ENCODE measurements at regions not wholly inside any gene's neighbourhood (a gene's known extent, or its start where the extent isn't known, plus 50 kb on each side); places are given as distances from the start of the nearest gene placed in this dataset.
A peak's percentile ranks its signal among the peaks of the same experiment; 100 is the strongest.

- no peak overlapping the region for H3K27ac ChIP-seq
- H3K9me3 ChIP-seq = peaks cover 3% of the 10 kb centered on the region; the same call in 2 of the 3 replicates
- ChIA-PET POLR2A (no interaction called here), CTCF (interaction anchor here (1.1 kb wide), 1 partner anchor 9 kb away, joined by 4 read pairs; no protein-coding TSS in a partner anchor)
- TF ChIP-seq BHLHE40 (IDR thresholded peaks at IDR 0.05; ENCODE audit: low read depth, low read length) (no peak), HOXB13 (CRISPR knock-in tag; IDR thresholded peaks at IDR 0.05; ENCODE audit: low read depth) (no peak), EP300 (IDR thresholded peaks at IDR 0.05) (no peak), MAFK (IDR thresholded peaks at IDR 0.05; ENCODE audit: partially characterized antibody) (no peak), ZFP36 (IDR thresholded peaks at IDR 0.05; ENCODE audit: borderline replicate concordance, partially characterized antibody) (no peak), JUNB (IDR thresholded peaks at IDR 0.05) (no peak), RCOR1 (IDR thresholded peaks at IDR 0.05; ENCODE audit: low read depth, low read length) (no peak), HDAC2 (IDR thresholded peaks at IDR 0.05) (no peak), NFE2L2 (conservative IDR thresholded peaks at IDR 0.05; ENCODE audit: low read length) (no peak), CTCF (IDR thresholded peaks at IDR 0.05) (no peak)
- no peak overlapping the region for H3K4me3 ChIP-seq
- ATAC-seq (no peak), FAIRE-seq (no peak), DNase-seq (ENCODE audit: low read depth in 1 of 2, low spot score in 1 of 2) (no peak)
- WGBS (ENCODE audit: missing lambda C conversion rate) = 16% methylated on average over 8 of the region's 8 CpGs
- H3K4me1 ChIP-seq = no peaks in the 10 kb centered on the region
- no peak overlapping the region for H3K4me2 ChIP-seq
Measured at GRCh38 chr19:29324291-29324680, 111.3 kb upstream of the UQCRFS1 start.

GRCh38 chr19:29324717-29325116 is 111.8 kb upstream of the UQCRFS1 start:
- H3K27ac ChIP-seq = no peak overlapping the region
- CTCF ChIA-PET = interaction anchor here (1.1 kb wide), 1 partner anchor 23 kb away, joined by 3 read pairs; no protein-coding TSS in a partner anchor
- no peak overlapping the region for H3K4me2 ChIP-seq
- POLR2A ChIA-PET = no interaction called here
- H3K9me3 ChIP-seq = peaks cover 6% of the 10 kb centered on the region
- FAIRE-seq (no peak), ATAC-seq (no peak), DNase-seq (ENCODE audit: low read depth in 1 of 2, low spot score in 1 of 2) (no peak)
- TF ChIP-seq PHF8 (IDR thresholded peaks at IDR 0.05; ENCODE audit: borderline replicate concordance, low read depth) (no peak), HOXB13 (CRISPR knock-in tag; IDR thresholded peaks at IDR 0.05; ENCODE audit: low read depth) (no peak), KDM5A (IDR thresholded peaks at IDR 0.05) (no peak), FOXS1 (CRISPR knock-in tag; IDR thresholded peaks at IDR 0.05) (no peak)
- TF ChIP-seq, protein P1, sequence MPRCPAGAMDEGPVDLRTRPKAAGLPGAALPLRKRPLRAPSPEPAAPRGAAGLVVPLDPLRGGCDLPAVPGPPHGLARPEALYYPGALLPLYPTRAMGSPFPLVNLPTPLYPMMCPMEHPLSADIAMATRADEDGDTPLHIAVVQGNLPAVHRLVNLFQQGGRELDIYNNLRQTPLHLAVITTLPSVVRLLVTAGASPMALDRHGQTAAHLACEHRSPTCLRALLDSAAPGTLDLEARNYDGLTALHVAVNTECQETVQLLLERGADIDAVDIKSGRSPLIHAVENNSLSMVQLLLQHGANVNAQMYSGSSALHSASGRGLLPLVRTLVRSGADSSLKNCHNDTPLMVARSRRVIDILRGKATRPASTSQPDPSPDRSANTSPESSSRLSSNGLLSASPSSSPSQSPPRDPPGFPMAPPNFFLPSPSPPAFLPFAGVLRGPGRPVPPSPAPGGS (IDR thresholded peaks at IDR 0.05) = no peak
- 11% methylated on average over 6 of the region's 6 CpGs for WGBS (ENCODE audit: missing lambda C conversion rate)
- H3K4me3 ChIP-seq = no peak overlapping the region
- no peaks in the 10 kb centered on the region for H3K4me1 ChIP-seq

DNA sequence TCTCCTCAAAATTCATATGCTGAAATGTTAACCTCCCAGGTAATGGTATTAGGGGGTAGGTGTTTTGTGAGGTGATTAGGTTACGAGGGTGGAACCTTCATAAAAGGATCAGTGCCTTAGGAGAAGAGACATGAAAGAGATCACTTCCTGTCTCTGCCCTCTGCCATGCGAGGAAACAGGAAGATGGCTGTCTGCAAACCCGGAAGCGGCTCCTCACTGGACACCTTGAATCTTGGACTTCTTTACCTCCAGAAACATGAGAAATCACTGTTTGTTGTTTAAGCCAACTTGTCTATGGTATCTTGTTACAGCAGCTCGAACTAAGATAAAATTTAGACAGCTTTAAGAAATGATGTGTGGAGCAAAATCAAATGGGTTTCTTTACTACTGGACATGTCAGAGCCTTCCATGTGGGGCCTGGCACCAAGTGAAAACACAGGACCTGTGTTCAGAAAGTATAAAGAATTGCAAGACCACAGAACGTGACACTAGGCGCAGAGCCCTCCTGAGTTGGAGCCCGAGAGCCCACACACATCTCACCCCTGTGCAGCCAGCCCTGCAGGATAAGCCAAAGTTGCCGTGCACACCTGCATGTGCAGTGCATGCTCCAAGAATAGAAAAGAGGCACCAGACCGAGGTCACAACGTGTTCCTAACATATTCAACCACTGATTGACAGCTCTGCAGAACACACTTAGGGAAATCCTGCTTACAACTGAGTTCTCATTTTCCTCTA is 112.5 kb upstream of the UQCRFS1 start:
- ChIA-PET CTCF (interaction anchor here (1.1 to 2.0 kb wide), 2 partner anchors 16 to 24 kb away, joined by 3 to 4 read pairs; no protein-coding TSS in a partner anchor), POLR2A (no interaction called here)
- no peak for ATAC-seq

GRCh38 chr19:29326351-29326750 is 113.4 kb upstream of the UQCRFS1 start:
- FAIRE-seq (no peak), DNase-seq (ENCODE audit: low read depth in 1 of 2, low spot score in 1 of 2) (no peak), ATAC-seq (no peak)
- Histone ChIP-seq H3K9me3 (peaks cover 8% of the 10 kb centered on the region), H3K4me2 (no peak overlapping the region), H3K4me1 (no peaks in the 10 kb centered on the region), H3K27ac (no peak overlapping the region), H3K4me3 (no peak overlapping the region)
- ChIA-PET CTCF (interaction anchor here (1.3 to 2.0 kb wide), 2 partner anchors 13 to 15 kb away, joined by 4 read pairs; no protein-coding TSS in a partner anchor), POLR2A (no interaction called here)
- 9% methylated on average over 4 of the region's 4 CpGs for WGBS (ENCODE audit: missing lambda C conversion rate)
- TF ChIP-seq HOXB5 (CRISPR knock-in tag; IDR thresholded peaks at IDR 0.05) = no peak

More for the DNA sequence above, 112.5 kb upstream of the UQCRFS1 start:
- no peak for DNase-seq (ENCODE audit: low read depth in 1 of 2, low spot score in 1 of 2)
- Histone ChIP-seq H3K4me2 (no peak overlapping the region), H3K4me3 (no peak overlapping the region), H3K27ac (no peak overlapping the region), H3K4me1 (no peaks in the 10 kb centered on the region), H3K9me3 (peaks cover 8% of the 10 kb centered on the region)
- FAIRE-seq = peak; percentile 94
- TF ChIP-seq SREBF2 (IDR thresholded peaks at IDR 0.05) = no peak
- 17% methylated on average over 11 of the region's 11 CpGs for WGBS (ENCODE audit: missing lambda C conversion rate)

Measured in A549 (cell line).